Calu3 (cell line): ENCODE measurements at regions not wholly inside any gene's neighbourhood (a gene's known extent, or its start where the extent isn't known, plus 50 kb on each side); places are given as distances from the start of the nearest gene placed in this dataset.

Source experiments
- BruUV-seq: library from RNA; stranded (reverse); fragments of 400-500 nt; replicated peaks from 2 replicates; lab custom pipeline; 2021; lab: Mats Ljungman, UMichigan
- CTCF ChIA-PET: fragments of 300-600 bp; sonication (Branson Sonifier 250); formaldehyde crosslinking; loops from one replicate; lab custom pipeline; 2022; ENCODE audit warnings: antibody characterized with exemption; lab: Charles Lee
- DNase-seq: peaks from one replicate; pipeline ENCODE4 v3.0.0; 2022
- H3K27ac Mint-ChIP-seq: one replicate; pipeline ENCODE4 v1.8.0; 2022; ENCODE audit warnings: mixed read lengths; ENCODE audit not compliant: unreplicated experiment
- H3K27me3 Mint-ChIP-seq: one replicate; pipeline ENCODE4 v1.8.0; 2022; ENCODE audit warnings: mixed read lengths; ENCODE audit not compliant: unreplicated experiment
- H3K36me3 Mint-ChIP-seq: one replicate; pipeline ENCODE4 v1.8.0; 2022; ENCODE audit warnings: mild to moderate bottlenecking, moderate library complexity, mixed read lengths; ENCODE audit not compliant: insufficient read depth, unreplicated experiment
- H3K4me1 Mint-ChIP-seq: one replicate; pipeline ENCODE4 v1.8.0; 2022; ENCODE audit warnings: mild to moderate bottlenecking, low read depth, mixed read lengths; ENCODE audit not compliant: unreplicated experiment
- H3K4me3 Mint-ChIP-seq: one replicate; pipeline ENCODE4 v1.8.0; 2022; ENCODE audit warnings: mild to moderate bottlenecking, low read depth, moderate library complexity, mixed read lengths; ENCODE audit not compliant: unreplicated experiment
- H3K9me3 Mint-ChIP-seq: one replicate; pipeline ENCODE4 v1.8.0; 2022; ENCODE audit warnings: low read depth, mixed read lengths; ENCODE audit not compliant: unreplicated experiment
- CTCF ChIP-seq: fragments of 200-600 bp; IDR thresholded peaks from one replicate; pipeline ENCODE4 v1.8.0; 2022; ENCODE audit warnings: antibody characterized with exemption; ENCODE audit not compliant: unreplicated experiment
- intact Hi-C: fragments of 100-400 bp; cut with micrococcal nuclease; formaldehyde crosslinking; loops from one replicate; pipeline ENCODE4 v1.10.0; 2022; ENCODE audit not compliant: unreplicated experiment

GRCh38 chr18:31252522-31252921 lies 65.4 kb upstream of the DSG1 start:
- H3K4me1 Mint-ChIP-seq: peaks cover 15% of the 10 kb centered on the region
- intact Hi-C loops: no loop called here
- H3K4me3 Mint-ChIP-seq: no peak overlapping the region
- BruUV-seq: no TSS peak
- CTCF ChIA-PET: no interaction called here
- no peaks in the 10 kb centered on the region for H3K36me3 Mint-ChIP-seq
- H3K27me3 Mint-ChIP-seq: no peaks in the 10 kb centered on the region
- no peak overlapping the region for H3K27ac Mint-ChIP-seq
- no peak for DNase-seq
- no peak for TF ChIP-seq CTCF
- H3K9me3 Mint-ChIP-seq: no peaks in the 10 kb centered on the region

GRCh38 chr18:31255953-31256352 lies 62.0 kb upstream of the DSG1 start:
- H3K36me3 Mint-ChIP-seq: no peaks in the 10 kb centered on the region
- no peaks in the 10 kb centered on the region for H3K27me3 Mint-ChIP-seq
- intact Hi-C loops: no loop called here
- no peaks in the 10 kb centered on the region for H3K9me3 Mint-ChIP-seq
- TF ChIP-seq CTCF: no peak
- CTCF ChIA-PET: no interaction called here
- no peak overlapping the region for H3K4me3 Mint-ChIP-seq
- no TSS peak for BruUV-seq
- H3K27ac Mint-ChIP-seq: no peak overlapping the region
- H3K4me1 Mint-ChIP-seq: peaks cover 12% of the 10 kb centered on the region
- DNase-seq: no peak

- Mint-ChIP-seq H3K9me3 (no peaks in the 10 kb centered on the region), H3K27me3 (no peaks in the 10 kb centered on the region), H3K36me3 (no peaks in the 10 kb centered on the region), H3K4me3 (no peak overlapping the region), H3K4me1 (peaks cover 35% of the 10 kb centered on the region), H3K27ac (no peak overlapping the region)
- intact Hi-C loops: no loop called here
- no peak for DNase-seq
- no TSS peak for BruUV-seq
- no peak for TF ChIP-seq CTCF
- CTCF ChIA-PET: interaction anchor here (0.6 to 0.8 kb wide), 2 partner anchors 17 kb away, joined by 3 read pairs; no protein-coding TSS in a partner anchor
These were observed 59.2 kb upstream of the DSG1 start for GRCh38 chr18:31258789-31259188.

- H3K9me3 Mint-ChIP-seq: no peaks in the 10 kb centered on the region
These were observed 56.0 kb upstream of the DSG1 start for GRCh38 chr18:31261792-31262582.

More at GRCh38 chr18:31261792-31262582, 56.0 kb upstream of the DSG1 start:
- H3K27ac Mint-ChIP-seq: peak overlapping the region; percentile 91
- BruUV-seq: no TSS peak
- no peak overlapping the region for H3K4me3 Mint-ChIP-seq
- H3K36me3 Mint-ChIP-seq: no peaks in the 10 kb centered on the region
- DNase-seq: peak; percentile 17
- CTCF ChIA-PET: interaction anchor here (0.8 to 1.8 kb wide), 5 partner anchors 13 to 162 kb away, joined by 3 to 7 read pairs (median 5); no protein-coding TSS in a partner anchor
- TF ChIP-seq CTCF: no peak
- peaks cover 41% of the 10 kb centered on the region for H3K4me1 Mint-ChIP-seq
- no peaks in the 10 kb centered on the region for H3K27me3 Mint-ChIP-seq
- intact Hi-C loops: loop anchor here (2.0 to 5.0 kb wide), 2 partner anchors 55 to 163 kb away; no protein-coding TSS in a partner anchor
